CD4-positive, alpha-beta T cell (primary cell): ENCODE measurements at regions not wholly inside any gene's neighbourhood (a gene's known extent, or its start where the extent isn't known, plus 50 kb on each side); places are given as distances from the start of the nearest gene placed in this dataset.

Experiments used
- ATAC-seq: fragments of 200-7000 bp; cut with Tn5 transposase; one replicate; pipeline ENCODE4 v1.10.0; 2022; ENCODE audit warnings: mild to moderate bottlenecking; ENCODE audit not compliant: poor library complexity
- CTCF ChIA-PET: fragments of 350-600 bp; sonication (Branson Sonifier 250); formaldehyde crosslinking; loops from one replicate; lab custom pipeline; 2021; ENCODE audit warnings: antibody characterized with exemption, inconsistent platforms; lab: Charles Lee
- POLR2A ChIA-PET: fragments of 350-600 bp; sonication (Branson Sonifier 250); formaldehyde crosslinking; loops from one replicate; lab custom pipeline; 2021; ENCODE audit warnings: antibody characterized with exemption, inconsistent platforms; lab: Charles Lee
- DNase-seq, 14 experiments: peaks; one replicate each; pipeline ENCODE4 v3.0.0-alpha.2; 2013 to 2020; ENCODE audit warnings: mixed read lengths in 2 of 14
- H3K27ac ChIP-seq, 2 donors: one replicate each; pipeline versions ENCODE4 v1.5.1 to v1.7.0; 2013; ENCODE audit warnings: low read length in 2 of 2, low read depth in 1 of 2, mild to moderate bottlenecking in 1 of 2
- H3K27me3 ChIP-seq, 2 experiments: 1 replicate in 1 of 2; 2 replicates in 1 of 2; pipeline versions ENCODE4 v1.6.1 to v1.7.0; 2013; ENCODE audit warnings: low read length in 2 of 2, control low read depth in 1 of 2, mild to moderate bottlenecking in 1 of 2, moderate library complexity in 1 of 2; ENCODE audit not compliant: insufficient read depth in 2 of 2, control insufficient read depth in 1 of 2
- H3K36me3 ChIP-seq: one replicate; pipeline ENCODE4 v1.6.1; 2013; ENCODE audit warnings: low read length, control low read depth; ENCODE audit not compliant: insufficient read depth
- H3K4me1 ChIP-seq: one replicate; pipeline ENCODE4 v1.6.1; 2013; ENCODE audit warnings: low read length, control low read depth; ENCODE audit not compliant: insufficient read depth
- H3K4me3 ChIP-seq: one replicate; pipeline ENCODE4 v1.5.1; 2013; ENCODE audit warnings: mild to moderate bottlenecking, low read length, moderate library complexity
- H3K9me3 ChIP-seq, 2 experiments: 1 replicate in 1 of 2; 2 replicates in 1 of 2; pipeline versions ENCODE4 v1.6.1 to v1.7.0; 2013; ENCODE audit warnings: low read length in 2 of 2, mild to moderate bottlenecking in 2 of 2, control low read depth in 1 of 2, moderate library complexity in 1 of 2; ENCODE audit not compliant: control insufficient read depth in 1 of 2, insufficient read depth in 1 of 2
- H3K27ac Mint-ChIP-seq: one replicate; pipeline ENCODE4 v1.8.0; 2020; ENCODE audit warnings: mixed read lengths
- H3K27me3 Mint-ChIP-seq: one replicate; pipeline ENCODE4 v1.8.0; 2021; ENCODE audit warnings: mixed read lengths
- H3K36me3 Mint-ChIP-seq: one replicate; pipeline ENCODE4 v1.8.0; 2021; ENCODE audit warnings: low read depth, mixed read lengths
- H3K4me1 Mint-ChIP-seq: one replicate; pipeline ENCODE4 v1.8.0; 2021; ENCODE audit warnings: low read depth, mixed read lengths
- H3K4me3 Mint-ChIP-seq: one replicate; pipeline ENCODE4 v1.8.0; 2020; ENCODE audit warnings: mild to moderate bottlenecking, mixed read lengths
- H3K9me3 Mint-ChIP-seq: one replicate; pipeline ENCODE4 v1.8.0; 2020; ENCODE audit warnings: mixed read lengths
- intact Hi-C, 2 experiments: fragments of 100-400 bp; cut with DNase I in 1 of 2; cut with micrococcal nuclease in 1 of 2; formaldehyde crosslinking; loops; one replicate each; pipeline versions ENCODE4 v1.15.1 to v1.9.0; 2023 to 2025; cut with DNase I, micrococcal nuclease
- TF ChIP-seq, protein P1 (sequence below): fragments of 200-600 bp; IDR thresholded peaks from one replicate; pipeline ENCODE4 v1.8.0; 2022; ENCODE audit warnings: antibody characterized with exemption, mild to moderate bottlenecking

DNA sequence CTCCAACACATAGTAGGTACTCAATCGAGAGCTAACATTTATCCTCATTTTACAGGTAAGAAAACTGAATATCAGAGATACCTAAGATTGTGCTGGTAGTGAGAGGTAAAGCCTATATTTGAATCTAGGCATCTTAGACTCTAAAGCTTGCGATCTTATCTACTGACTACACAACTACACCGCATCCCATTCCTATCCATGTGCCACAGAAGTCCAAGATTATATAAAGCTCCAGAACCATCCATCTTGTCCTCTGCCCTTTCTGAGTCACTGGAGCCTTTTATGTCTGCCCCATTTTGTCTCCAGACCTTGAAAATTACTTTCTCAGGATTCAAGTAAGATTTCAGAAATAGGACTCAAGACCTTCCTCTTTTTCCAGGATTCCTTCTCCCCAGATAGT lies 84.4 kb downstream of the OR5AK2 start:
- Histone ChIP-seq H3K9me3 (peaks cover 0 to 4% of the 10 kb centered on the region in 2 experiments), H3K36me3 (no peaks in the 10 kb centered on the region), H3K27me3 (no peaks in the 10 kb centered on the region), H3K4me1 (no peaks in the 10 kb centered on the region), H3K4me3 (no peak overlapping the region), H3K27ac (no peak overlapping the region)
- ATAC-seq (no peak), DNase-seq (no peak)
- Mint-ChIP-seq H3K4me3 (no peak overlapping the region), H3K4me1 (no peaks in the 10 kb centered on the region), H3K36me3 (no peaks in the 10 kb centered on the region), H3K27ac (no peak overlapping the region), H3K27me3 (no peaks in the 10 kb centered on the region), H3K9me3 (peaks cover 5% of the 10 kb centered on the region)
- intact Hi-C loops: no loop called here
- TF ChIP-seq, protein P1, sequence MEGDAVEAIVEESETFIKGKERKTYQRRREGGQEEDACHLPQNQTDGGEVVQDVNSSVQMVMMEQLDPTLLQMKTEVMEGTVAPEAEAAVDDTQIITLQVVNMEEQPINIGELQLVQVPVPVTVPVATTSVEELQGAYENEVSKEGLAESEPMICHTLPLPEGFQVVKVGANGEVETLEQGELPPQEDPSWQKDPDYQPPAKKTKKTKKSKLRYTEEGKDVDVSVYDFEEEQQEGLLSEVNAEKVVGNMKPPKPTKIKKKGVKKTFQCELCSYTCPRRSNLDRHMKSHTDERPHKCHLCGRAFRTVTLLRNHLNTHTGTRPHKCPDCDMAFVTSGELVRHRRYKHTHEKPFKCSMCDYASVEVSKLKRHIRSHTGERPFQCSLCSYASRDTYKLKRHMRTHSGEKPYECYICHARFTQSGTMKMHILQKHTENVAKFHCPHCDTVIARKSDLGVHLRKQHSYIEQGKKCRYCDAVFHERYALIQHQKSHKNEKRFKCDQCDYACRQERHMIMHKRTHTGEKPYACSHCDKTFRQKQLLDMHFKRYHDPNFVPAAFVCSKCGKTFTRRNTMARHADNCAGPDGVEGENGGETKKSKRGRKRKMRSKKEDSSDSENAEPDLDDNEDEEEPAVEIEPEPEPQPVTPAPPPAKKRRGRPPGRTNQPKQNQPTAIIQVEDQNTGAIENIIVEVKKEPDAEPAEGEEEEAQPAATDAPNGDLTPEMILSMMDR: no peak
- ChIA-PET CTCF (no interaction called here), POLR2A (no interaction called here)

DNA sequence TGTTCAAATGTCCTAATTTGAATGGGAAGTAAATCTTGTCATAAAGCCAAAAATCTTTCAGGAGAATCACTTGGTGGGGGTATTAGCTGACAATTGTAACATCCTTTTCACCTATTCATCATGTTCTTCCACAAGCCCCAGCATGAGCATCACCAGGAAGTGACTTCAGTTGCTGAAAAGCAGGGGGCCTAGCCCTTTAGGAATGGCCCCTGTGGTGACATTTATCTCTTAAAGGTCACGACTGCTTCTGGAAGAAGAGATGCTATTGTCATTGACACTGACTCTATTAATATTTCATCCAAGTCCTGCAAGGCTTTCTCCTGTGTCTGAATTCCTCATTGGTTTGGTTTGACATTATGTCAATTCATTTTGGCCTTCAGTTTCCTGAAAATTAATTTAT lies 92.6 kb downstream of the OR5AK2 start:
- ATAC-seq (no peak), DNase-seq (no peak)
- Histone ChIP-seq H3K4me3 (no peak overlapping the region), H3K27me3 (peaks cover 0 to 3% of the 10 kb centered on the region in 2 experiments), H3K27ac (no peak overlapping the region), H3K9me3 (peaks cover 0 to 4% of the 10 kb centered on the region in 2 experiments), H3K36me3 (no peaks in the 10 kb centered on the region), H3K4me1 (no peaks in the 10 kb centered on the region)
- ChIA-PET CTCF (no interaction called here), POLR2A (no interaction called here)
- Mint-ChIP-seq H3K9me3 (no peaks in the 10 kb centered on the region), H3K36me3 (no peaks in the 10 kb centered on the region), H3K27ac (no peak overlapping the region), H3K4me3 (no peak overlapping the region), H3K4me1 (no peaks in the 10 kb centered on the region), H3K27me3 (peaks cover 12% of the 10 kb centered on the region)
- TF ChIP-seq, protein P1: no peak
- intact Hi-C loops: no loop called here

DNA sequence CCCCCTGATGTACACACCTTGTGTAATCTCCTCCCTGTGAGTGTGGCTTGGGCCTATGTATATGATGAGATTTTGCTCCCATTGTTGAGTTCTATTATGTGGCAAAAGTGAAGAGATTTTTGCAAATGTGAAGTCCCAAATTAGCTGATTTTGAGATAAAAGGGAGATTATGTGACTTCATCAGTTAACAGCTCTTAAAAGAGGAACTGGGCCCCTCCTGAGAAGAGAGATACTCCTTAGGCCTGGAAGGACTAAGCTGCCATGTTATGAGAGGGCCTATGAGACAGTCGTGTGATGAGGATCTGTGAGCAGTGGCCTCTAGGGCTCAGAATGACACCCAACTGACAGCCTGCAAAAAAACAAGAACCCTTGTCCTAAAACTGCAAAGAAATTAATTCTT lies 93.4 kb downstream of the OR5AK2 start:
- no peak for ATAC-seq

More for the DNA sequence above, 93.4 kb downstream of the OR5AK2 start:
- POLR2A ChIA-PET: no interaction called here
- intact Hi-C loops: no loop called here
- no peak overlapping the region for H3K27ac ChIP-seq
- no peaks in the 10 kb centered on the region for H3K4me1 ChIP-seq
- CTCF ChIA-PET: no interaction called here
- peaks cover 0 to 3% of the 10 kb centered on the region in 2 experiments for H3K27me3 ChIP-seq
- TF ChIP-seq, protein P1: no peak
- H3K4me3 ChIP-seq: no peak overlapping the region
- Mint-ChIP-seq H3K27ac (no peak overlapping the region), H3K4me3 (no peak overlapping the region), H3K27me3 (peaks cover 12% of the 10 kb centered on the region), H3K4me1 (no peaks in the 10 kb centered on the region), H3K36me3 (no peaks in the 10 kb centered on the region), H3K9me3 (no peaks in the 10 kb centered on the region)
- no peaks in the 10 kb centered on the region for H3K36me3 ChIP-seq
- no peak for DNase-seq
- H3K9me3 ChIP-seq: peaks cover 0 to 4% of the 10 kb centered on the region in 2 experiments
